LNCAP (cell line): ENCODE measurements at regions not wholly inside any gene's neighbourhood (a gene's known extent, or its start where the extent isn't known, plus 50 kb on each side); places are given as distances from the start of the nearest gene placed in this dataset.

Experiments used
- CTCF ChIP-seq: fragments of 450-650 bp; IDR thresholded peaks from 2 replicates; pipeline ENCODE4 v1.5.1; 2017; ENCODE audit warnings: mild to moderate bottlenecking

GRCh38 chr3:21801631-21802030, 50.6 kb upstream of the ZNF385D start:
- TF ChIP-seq CTCF: no peak

- TF ChIP-seq CTCF: no peak
Observed at GRCh38 chr3:21803604-21804003, 52.6 kb upstream of the ZNF385D start.

- TF ChIP-seq CTCF: no peak
Observed at GRCh38 chr3:21804330-21804729, 53.3 kb upstream of the ZNF385D start.

GRCh38 chr3:21806733-21807132, 55.7 kb upstream of the ZNF385D start:
- no peak for TF ChIP-seq CTCF

- no peak for TF ChIP-seq CTCF
Observed at GRCh38 chr3:21825684-21826083, 74.7 kb upstream of the ZNF385D start.

- no peak for TF ChIP-seq CTCF
Observed at GRCh38 chr3:21826416-21826815, 75.4 kb upstream of the ZNF385D start.

- TF ChIP-seq CTCF: no peak
Observed at GRCh38 chr3:21830541-21830940, 79.5 kb upstream of the ZNF385D start.

- no peak for TF ChIP-seq CTCF
Observed at GRCh38 chr3:21835264-21835663, 84.3 kb upstream of the ZNF385D start.
